ENCODE measurements at regions not wholly inside any gene's neighbourhood (a gene's known extent, or its start where the extent isn't known, plus 50 kb on each side); places are given as distances from the start of the nearest gene placed in this dataset.
A peak's percentile ranks its signal among the peaks of the same experiment; 100 is the strongest.

GRCh38 chr22:47739291-47740015 is 977.0 kb downstream of the TBC1D22A start:
- H3K4me3 ChIP-seq (ENCODE audit: low read depth, low read length): no peak overlapping the region
- TF ChIP-seq CTCF (IDR thresholded peaks at IDR 0.05; ENCODE audit: control insufficient read depth, extremely low read depth, insufficient read depth): no peak

GRCh38 chr22:47738472-47739013 is 976.1 kb downstream of the TBC1D22A start:
- DNase-seq (ENCODE audit: low read depth): no peak
- no peak overlapping the region for H3K4me3 ChIP-seq (ENCODE audit: low read depth, low read length)
- TF ChIP-seq CTCF (IDR thresholded peaks at IDR 0.05; ENCODE audit: control insufficient read depth, extremely low read depth, insufficient read depth): no peak

More at GRCh38 chr22:47739291-47740015, 977.0 kb downstream of the TBC1D22A start:
- DNase-seq (ENCODE audit: low read depth): no peak

GRCh38 chr22:47736186-47737034 is 974.0 kb downstream of the TBC1D22A start:
- DNase-seq (ENCODE audit: low read depth): peak; percentile 64
- TF ChIP-seq CTCF (IDR thresholded peaks at IDR 0.05; ENCODE audit: control insufficient read depth, extremely low read depth, insufficient read depth): no peak
- H3K4me3 ChIP-seq (ENCODE audit: low read depth, low read length): no peak overlapping the region

- H3K4me3 ChIP-seq (ENCODE audit: low read depth, low read length): no peak overlapping the region
- TF ChIP-seq CTCF (IDR thresholded peaks at IDR 0.05; ENCODE audit: control insufficient read depth, extremely low read depth, insufficient read depth): no peak
- no peak for DNase-seq (ENCODE audit: low read depth)
These were observed 972.1 kb downstream of the TBC1D22A start for GRCh38 chr22:47734511-47734910.

GRCh38 chr22:47727641-47728040 is 965.2 kb downstream of the TBC1D22A start:
- no peak for DNase-seq (ENCODE audit: low read depth)
- no peak overlapping the region for H3K4me3 ChIP-seq (ENCODE audit: low read depth, low read length)
- no peak for TF ChIP-seq CTCF (IDR thresholded peaks at IDR 0.05; ENCODE audit: control insufficient read depth, extremely low read depth, insufficient read depth)

- no peak overlapping the region for H3K4me3 ChIP-seq (ENCODE audit: low read depth, low read length)
- no peak for TF ChIP-seq CTCF (IDR thresholded peaks at IDR 0.05; ENCODE audit: control insufficient read depth, extremely low read depth, insufficient read depth)
- DNase-seq (ENCODE audit: low read depth): no peak
These were observed 962.3 kb downstream of the TBC1D22A start for GRCh38 chr22:47724751-47725150.
